DOHH2 (cell line): ENCODE measurements at regions not wholly inside any gene's neighbourhood (a gene's known extent, or its start where the extent isn't known, plus 50 kb on each side); places are given as distances from the start of the nearest gene placed in this dataset.

Experiments used
- H3F3A ChIP-seq: fragments of 200-600 bp; sonication (generic), shearing (Covaris generic); 2 replicates; pipeline ENCODE4 v1.6.0; 2016; ENCODE audit warnings: antibody characterized with exemption, mild to moderate bottlenecking; ENCODE audit not compliant: control insufficient read depth, insufficient read depth
- H3K27ac ChIP-seq: fragments of 200-600 bp; sonication (generic); 2 replicates; pipeline ENCODE4 v1.5.1; 2014; ENCODE audit warnings: low read depth, mild to moderate bottlenecking, low read length, moderate library complexity
- H3K27me3 ChIP-seq: fragments of 200-600 bp; sonication (generic); 2 replicates; pipeline ENCODE4 v1.6.1; 2014; ENCODE audit warnings: mild to moderate bottlenecking, low read length, mixed read lengths; ENCODE audit not compliant: control insufficient read depth
- H3K36me3 ChIP-seq: fragments of 200-600 bp; sonication (generic); 2 replicates; pipeline ENCODE4 v1.6.1; 2014; ENCODE audit warnings: mild to moderate bottlenecking, low read length, moderate library complexity, mixed read lengths; ENCODE audit not compliant: control insufficient read depth
- H3K4me1 ChIP-seq: fragments of 200-600 bp; sonication (generic); 2 replicates; pipeline ENCODE4 v1.6.1; 2014; ENCODE audit warnings: mild to moderate bottlenecking, low read length, mixed read lengths; ENCODE audit not compliant: control insufficient read depth
- H3K4me2 ChIP-seq: fragments of 200-600 bp; sonication (generic); 2 replicates; pipeline ENCODE4 v1.6.0; 2014; ENCODE audit warnings: mild to moderate bottlenecking, low read length, moderate library complexity
- H3K4me3 ChIP-seq: fragments of 200-600 bp; sonication (generic); 2 replicates; pipeline ENCODE4 v1.5.1; 2014; ENCODE audit warnings: mild to moderate bottlenecking, low read length, mixed read lengths
- H3K79me2 ChIP-seq: fragments of 200-600 bp; sonication (generic); 2 replicates; pipeline ENCODE4 v1.6.1; 2014; ENCODE audit warnings: mild to moderate bottlenecking, low read length, mixed read lengths; ENCODE audit not compliant: control insufficient read depth
- H3K9me2 ChIP-seq: fragments of 200-600 bp; sonication (generic); replicated peaks from 2 replicates; pipeline ENCODE4 v1.6.1; 2014; ENCODE audit warnings: mild to moderate bottlenecking, low read length, mixed read lengths; ENCODE audit not compliant: control insufficient read depth
- H3K9me3 ChIP-seq: fragments of 200-600 bp; sonication (generic); 2 replicates; pipeline ENCODE4 v1.6.1; 2014; ENCODE audit warnings: antibody characterized with exemption, low read length, mixed read lengths; ENCODE audit not compliant: control insufficient read depth, insufficient read depth
- H4K20me1 ChIP-seq: fragments of 200-600 bp; sonication (generic); 2 replicates; pipeline ENCODE4 v1.6.0; 2014; ENCODE audit warnings: low read depth, mild to moderate bottlenecking, antibody characterized with exemption, low read length, moderate library complexity; ENCODE audit not compliant: control insufficient read depth, insufficient read depth
- CTCF ChIP-seq: fragments of 200-600 bp; sonication (generic); IDR thresholded peaks from one replicate; pipeline ENCODE4 v1.5.1; 2014; ENCODE audit warnings: antibody characterized with exemption, mild to moderate bottlenecking, low read depth, low read length; ENCODE audit not compliant: poor library complexity, severe bottlenecking
- EZH2phosphoT487 ChIP-seq: fragments of 200-600 bp; sonication (generic); IDR thresholded peaks from 2 replicates; pipeline ENCODE4 v1.6.1; 2017; ENCODE audit warnings: borderline replicate concordance, mild to moderate bottlenecking, antibody characterized with exemption, low read length, moderate library complexity, mixed read lengths

DNA sequence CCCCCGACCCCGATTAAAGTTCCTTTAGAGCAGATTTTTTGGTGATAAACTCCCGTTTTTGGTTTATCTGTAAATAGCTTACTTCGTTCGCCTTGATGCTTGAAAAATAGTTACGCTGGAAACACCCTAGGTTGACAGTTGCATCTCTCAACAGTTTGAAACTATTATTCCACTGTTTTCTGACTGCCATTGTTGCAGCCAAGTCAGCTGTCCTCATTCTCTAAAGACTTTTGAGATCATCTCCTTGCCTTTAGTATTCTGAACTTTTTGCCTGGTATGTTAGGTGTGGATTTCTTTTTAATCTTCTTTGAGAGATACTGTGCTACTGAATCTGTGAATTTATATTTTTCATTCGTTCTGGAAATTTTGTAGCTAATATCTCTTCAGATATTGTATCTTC is 122.7 kb upstream of the NSMCE3 start:
- H3K4me3 ChIP-seq: no peak overlapping the region
- H3K27me3 ChIP-seq: no peaks in the 10 kb centered on the region
- no peak for TF ChIP-seq CTCF
- no peak for TF ChIP-seq EZH2phosphoT487
- no peaks in the 10 kb centered on the region for H3K4me1 ChIP-seq
- H4K20me1 ChIP-seq: no peaks in the 10 kb centered on the region
- no peak overlapping the region for H3K4me2 ChIP-seq
- no peaks in the 10 kb centered on the region for H3K36me3 ChIP-seq
- H3K27ac ChIP-seq: no peak overlapping the region
- no peaks in the 10 kb centered on the region for H3K9me2 ChIP-seq
- no peaks in the 10 kb centered on the region for H3F3A ChIP-seq
- H3K79me2 ChIP-seq: no peaks in the 10 kb centered on the region
- H3K9me3 ChIP-seq: no peaks in the 10 kb centered on the region

DNA sequence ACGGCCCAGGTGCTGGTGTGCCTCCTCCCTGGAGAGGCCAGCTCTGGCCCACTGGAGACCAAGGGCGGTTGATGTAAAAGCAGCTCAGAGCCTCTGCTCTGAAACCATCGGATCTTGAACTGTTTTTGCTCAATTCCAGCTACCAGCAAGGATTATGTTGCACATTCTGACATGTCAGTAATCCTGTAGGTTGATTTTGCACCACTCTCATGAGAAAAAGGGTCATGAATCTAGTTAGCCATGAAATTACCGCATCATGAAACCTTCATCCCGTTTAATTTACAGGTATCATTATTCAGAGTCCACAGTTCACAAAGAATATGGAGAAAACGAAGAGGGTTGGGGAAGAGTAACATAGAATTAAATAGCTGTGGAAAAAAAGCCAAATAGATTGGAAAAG is 120.4 kb upstream of the NSMCE3 start:
- TF ChIP-seq EZH2phosphoT487: no peak
- H4K20me1 ChIP-seq: no peaks in the 10 kb centered on the region
- H3K36me3 ChIP-seq: no peaks in the 10 kb centered on the region

DNA sequence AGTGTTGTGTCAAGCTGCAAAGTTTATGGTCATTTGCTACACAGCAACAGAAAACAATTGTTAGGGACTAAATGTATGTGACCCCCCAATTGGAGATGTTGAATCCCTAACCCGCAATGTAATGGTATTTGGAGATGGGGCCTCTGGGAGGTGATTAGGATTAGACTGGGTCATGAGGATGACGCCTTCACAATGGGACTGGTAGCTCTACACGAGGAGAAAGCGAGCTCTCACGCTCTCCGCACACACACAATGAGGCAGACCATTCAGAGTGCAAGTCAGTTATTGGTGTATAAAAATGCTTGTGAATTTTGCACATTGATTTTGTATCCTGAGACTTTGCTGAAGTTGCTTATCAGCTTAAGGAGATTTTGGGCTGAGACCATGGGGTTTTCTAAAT is 116.9 kb upstream of the NSMCE3 start:
- no peak for TF ChIP-seq EZH2phosphoT487
- no peak for TF ChIP-seq CTCF
- no peaks in the 10 kb centered on the region for H4K20me1 ChIP-seq
- no peaks in the 10 kb centered on the region for H3K9me2 ChIP-seq
- no peaks in the 10 kb centered on the region for H3K27me3 ChIP-seq
- H3K9me3 ChIP-seq: no peaks in the 10 kb centered on the region
- no peaks in the 10 kb centered on the region for H3K79me2 ChIP-seq
- no peaks in the 10 kb centered on the region for H3F3A ChIP-seq
- no peaks in the 10 kb centered on the region for H3K4me1 ChIP-seq
- no peak overlapping the region for H3K27ac ChIP-seq
- no peak overlapping the region for H3K4me2 ChIP-seq
- no peaks in the 10 kb centered on the region for H3K36me3 ChIP-seq
- no peak overlapping the region for H3K4me3 ChIP-seq

More for the DNA sequence above, 120.4 kb upstream of the NSMCE3 start:
- H3K4me3 ChIP-seq: no peak overlapping the region
- no peaks in the 10 kb centered on the region for H3K27me3 ChIP-seq
- H3K4me2 ChIP-seq: no peak overlapping the region
- no peaks in the 10 kb centered on the region for H3K4me1 ChIP-seq
- no peaks in the 10 kb centered on the region for H3K79me2 ChIP-seq
- no peak overlapping the region for H3K27ac ChIP-seq
- H3K9me2 ChIP-seq: no peaks in the 10 kb centered on the region
- no peaks in the 10 kb centered on the region for H3F3A ChIP-seq
- no peaks in the 10 kb centered on the region for H3K9me3 ChIP-seq

GRCh38 chr15:29383367-29383766 is 113.7 kb upstream of the NSMCE3 start:
- TF ChIP-seq CTCF (no peak), EZH2phosphoT487 (no peak)
- Histone ChIP-seq H3K4me3 (no peak overlapping the region), H4K20me1 (no peaks in the 10 kb centered on the region), H3K27ac (no peak overlapping the region), H3K4me2 (no peak overlapping the region), H3K9me3 (no peaks in the 10 kb centered on the region), H3K79me2 (no peaks in the 10 kb centered on the region), H3F3A (no peaks in the 10 kb centered on the region), H3K9me2 (no peaks in the 10 kb centered on the region), H3K4me1 (no peaks in the 10 kb centered on the region), H3K27me3 (no peaks in the 10 kb centered on the region), H3K36me3 (no peaks in the 10 kb centered on the region)
